HG03457 (cell line): ENCODE measurements at regions not wholly inside any gene's neighbourhood (a gene's known extent, or its start where the extent isn't known, plus 50 kb on each side); places are given as distances from the start of the nearest gene placed in this dataset.

Experiments
- ATAC-seq: cut with Tn5 transposase; IDR thresholded peaks from one replicate; pipeline ENCODE4 v1.9.1; 2021; ENCODE audit warnings: moderate number of reproducible peaks; ENCODE audit not compliant: unreplicated experiment

DNA sequence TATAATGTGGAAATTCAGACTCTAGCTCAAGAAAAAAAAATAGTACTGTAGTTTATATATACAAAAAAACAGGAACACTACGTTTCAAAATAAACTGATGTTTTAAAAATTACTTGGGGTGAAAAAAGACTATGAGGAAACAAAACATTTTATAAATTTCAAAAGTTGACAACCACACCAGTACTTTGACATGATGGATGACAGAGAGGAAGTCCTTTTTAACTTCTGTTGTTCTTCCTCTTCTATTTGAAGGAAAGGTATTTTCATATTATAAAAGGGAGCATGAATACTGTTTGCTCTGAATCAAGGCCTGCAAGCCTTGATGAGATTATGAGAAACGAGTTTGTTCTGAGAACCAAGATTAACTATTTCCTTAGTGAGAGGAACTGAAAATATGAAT is 456.9 kb downstream of the TAF11L14 start:
- ATAC-seq: no peak

DNA sequence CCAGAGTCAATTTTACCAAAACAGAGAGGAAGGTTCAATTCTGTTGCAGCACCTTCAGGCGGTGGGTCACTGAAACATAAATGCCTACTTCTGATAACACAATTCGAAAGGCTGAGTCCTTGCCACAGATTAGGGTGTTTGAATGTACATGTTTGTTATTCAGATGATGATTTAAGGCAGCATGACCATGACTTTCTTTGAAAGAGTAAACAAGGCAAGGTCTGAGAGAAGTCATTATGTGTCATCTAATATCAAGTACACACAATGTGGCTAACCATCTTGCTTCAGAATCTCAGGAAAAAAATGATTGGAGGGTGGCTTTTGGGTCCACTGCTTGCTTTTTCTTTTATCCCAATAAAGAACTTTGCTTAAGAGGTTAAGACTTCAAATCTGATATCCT is 457.5 kb downstream of the TAF11L14 start:
- no peak for ATAC-seq

DNA sequence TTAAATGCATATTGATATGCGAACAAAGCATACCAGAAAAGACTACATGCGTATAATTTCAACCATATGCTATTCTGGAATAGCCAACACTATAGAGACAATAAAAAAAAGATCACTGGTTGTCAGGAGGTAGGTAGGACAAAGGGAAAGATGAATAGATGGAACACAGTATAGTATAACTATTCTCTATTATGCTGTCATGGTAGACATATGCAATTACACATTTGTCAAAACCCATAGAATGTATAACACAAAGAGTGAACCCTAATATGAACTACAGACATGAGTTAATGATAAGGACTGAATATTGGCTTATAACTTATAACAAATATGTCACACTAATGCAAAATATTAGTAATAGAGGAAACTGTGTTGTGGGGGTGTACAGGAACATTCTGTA is 460.8 kb downstream of the TAF11L14 start:
- no peak for ATAC-seq

DNA sequence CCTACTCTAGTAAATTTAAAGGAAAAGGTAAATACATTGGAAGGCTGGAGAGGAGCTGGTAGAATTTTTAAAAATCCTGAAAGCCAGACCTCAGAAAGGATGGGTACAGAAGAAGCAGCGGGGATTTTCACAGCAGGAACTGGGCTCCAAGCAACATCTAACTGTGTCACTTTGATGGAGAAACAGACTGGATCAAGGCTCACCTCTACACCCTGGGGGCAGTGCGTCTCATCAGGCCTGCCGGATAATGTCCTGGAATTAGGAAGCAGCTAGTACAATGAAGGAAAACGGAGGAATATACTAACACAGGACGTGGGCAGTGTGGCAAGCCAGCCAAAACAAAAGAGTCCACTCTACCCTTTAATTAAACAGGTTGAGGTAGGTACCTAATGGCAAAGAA is 463.6 kb downstream of the TAF11L14 start:
- no peak for ATAC-seq

DNA sequence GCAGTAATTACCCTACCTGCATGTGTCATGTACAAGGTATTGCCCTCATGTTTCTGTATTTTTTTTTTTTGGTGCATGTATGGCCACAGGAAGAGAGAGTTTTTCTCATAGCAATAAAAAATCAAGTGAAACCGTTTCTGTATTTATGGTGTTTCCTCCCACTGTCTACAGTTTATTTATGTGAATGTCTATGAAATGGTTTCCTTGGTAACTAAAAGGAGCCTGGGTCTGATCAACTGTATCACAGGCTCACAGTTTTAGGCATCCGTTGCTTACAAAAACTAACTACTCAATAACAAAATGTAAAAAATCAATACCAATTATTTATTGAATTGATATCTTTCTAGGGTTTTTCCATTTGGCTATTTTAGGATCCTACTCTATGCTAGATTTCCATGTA is 464.4 kb downstream of the TAF11L14 start:
- no peak for ATAC-seq

DNA sequence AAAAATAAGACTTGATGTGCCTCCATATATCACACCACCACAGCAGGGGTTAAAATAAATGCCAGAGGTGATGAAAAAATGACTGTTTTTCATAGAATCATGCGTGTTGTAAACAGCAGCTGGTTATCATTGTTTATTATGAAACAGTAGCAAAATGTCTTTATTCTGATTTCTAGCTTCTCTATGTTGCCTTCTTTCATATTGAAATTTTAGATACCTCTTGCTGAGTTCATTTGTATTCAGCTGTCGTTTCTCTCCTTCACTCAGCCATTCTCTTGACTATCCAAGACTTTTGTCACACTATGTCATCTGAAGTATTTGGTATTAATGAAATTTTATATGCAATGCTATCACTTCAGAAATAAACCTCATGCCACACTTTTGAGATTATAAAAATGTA is 465.0 kb downstream of the TAF11L14 start:
- ATAC-seq: no peak

DNA sequence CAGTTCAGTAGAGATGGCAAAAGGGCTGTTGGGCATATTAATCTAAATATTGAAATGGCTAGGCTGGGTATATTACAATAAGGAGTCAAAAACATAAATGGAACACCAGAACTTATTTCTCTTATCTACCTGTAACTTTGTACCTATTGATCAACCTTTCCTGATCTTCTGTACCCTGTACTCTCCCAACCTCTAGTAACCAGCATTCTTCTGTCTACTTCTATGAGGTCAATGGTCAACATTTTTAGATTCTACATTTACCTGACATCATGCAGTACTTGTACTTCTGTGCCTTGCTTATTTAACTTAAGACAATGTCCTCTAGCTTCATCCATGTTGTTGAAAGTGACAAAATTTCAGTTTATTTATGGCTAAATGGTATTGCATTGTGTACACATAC is 467.3 kb downstream of the TAF11L14 start:
- no peak for ATAC-seq

DNA sequence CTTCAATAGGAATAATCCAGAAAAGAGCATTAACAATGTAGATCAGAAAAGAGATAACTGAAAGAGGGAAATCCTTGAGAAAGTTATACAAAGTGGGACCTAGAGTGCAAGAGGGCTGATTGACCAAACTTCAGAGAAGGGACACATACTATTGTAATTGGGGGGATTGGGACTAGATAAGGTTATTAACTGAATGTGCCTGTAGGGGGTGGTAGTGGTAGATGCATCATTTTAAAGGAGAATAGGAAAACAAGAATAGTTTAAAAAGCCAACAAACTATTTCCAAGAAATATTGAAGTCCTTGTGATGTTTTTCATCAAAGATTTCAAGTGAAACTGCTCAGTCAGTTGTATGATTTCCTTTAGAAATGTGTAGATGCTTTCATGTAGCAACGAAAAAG is 468.5 kb downstream of the TAF11L14 start:
- no peak for ATAC-seq

DNA sequence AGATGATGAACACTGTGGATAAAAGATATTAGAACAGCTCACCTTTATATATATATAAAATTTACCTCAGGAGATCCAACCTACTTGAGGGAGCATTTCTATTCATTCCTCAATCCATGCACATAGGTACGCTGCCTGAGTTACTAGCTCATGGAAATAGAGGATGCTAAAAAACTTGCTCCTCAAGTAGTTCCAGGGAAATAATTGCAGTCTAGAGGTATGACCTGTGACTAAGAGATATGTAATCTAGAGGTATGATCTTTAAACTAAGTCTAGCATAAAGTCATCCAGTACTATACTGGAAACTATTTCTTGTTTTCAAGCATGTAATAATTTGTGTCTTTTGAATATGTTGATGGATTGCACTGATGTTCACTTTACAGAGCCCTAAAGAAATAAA is 471.2 kb downstream of the TAF11L14 start:
- ATAC-seq: no peak

DNA sequence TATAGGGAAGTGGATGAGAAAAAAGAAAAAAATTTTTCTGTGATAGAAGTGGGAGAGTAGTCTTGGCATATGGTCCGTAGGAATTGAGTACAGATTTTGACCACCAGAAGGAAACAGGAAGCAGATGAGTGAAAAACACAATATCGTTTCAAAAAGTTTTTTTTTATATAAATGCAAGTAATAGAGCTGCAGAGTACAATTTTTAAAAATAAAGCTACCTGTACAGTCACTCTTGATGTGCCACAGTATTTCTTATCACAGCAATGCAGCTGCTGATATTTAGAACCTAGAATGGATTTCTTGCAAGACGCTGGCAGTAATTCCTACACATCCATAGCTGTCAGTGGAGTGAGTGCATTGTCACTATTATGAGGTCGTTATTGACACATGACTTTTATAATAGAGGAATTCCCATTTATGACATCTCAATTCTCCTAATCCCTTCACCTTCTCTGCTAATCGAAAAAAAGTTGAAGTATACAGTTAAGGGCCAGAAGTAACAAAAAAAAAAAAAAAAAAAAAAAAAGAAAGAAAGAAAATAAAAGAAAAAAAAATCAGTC is 477.7 kb downstream of the TAF11L14 start:
- no peak for ATAC-seq

DNA sequence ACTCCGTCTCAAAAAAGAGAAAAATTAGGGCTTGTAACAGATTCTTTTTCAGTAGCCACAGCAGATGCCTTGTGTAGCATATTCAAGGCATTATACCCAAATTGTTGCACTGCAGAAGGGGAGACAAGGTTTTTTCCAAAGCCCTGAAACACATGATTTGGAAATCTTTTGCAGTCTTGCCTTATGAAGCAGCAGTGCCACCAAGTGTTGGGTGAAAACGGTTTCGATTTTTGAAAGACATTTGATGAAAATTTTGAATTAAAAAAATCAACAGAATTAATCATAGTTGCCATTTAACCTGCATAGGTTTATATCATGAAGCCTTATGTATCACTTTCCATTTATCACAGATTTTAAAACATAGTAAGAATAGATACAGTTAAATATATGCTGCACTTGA is 479.5 kb downstream of the TAF11L14 start:
- no peak for ATAC-seq

DNA sequence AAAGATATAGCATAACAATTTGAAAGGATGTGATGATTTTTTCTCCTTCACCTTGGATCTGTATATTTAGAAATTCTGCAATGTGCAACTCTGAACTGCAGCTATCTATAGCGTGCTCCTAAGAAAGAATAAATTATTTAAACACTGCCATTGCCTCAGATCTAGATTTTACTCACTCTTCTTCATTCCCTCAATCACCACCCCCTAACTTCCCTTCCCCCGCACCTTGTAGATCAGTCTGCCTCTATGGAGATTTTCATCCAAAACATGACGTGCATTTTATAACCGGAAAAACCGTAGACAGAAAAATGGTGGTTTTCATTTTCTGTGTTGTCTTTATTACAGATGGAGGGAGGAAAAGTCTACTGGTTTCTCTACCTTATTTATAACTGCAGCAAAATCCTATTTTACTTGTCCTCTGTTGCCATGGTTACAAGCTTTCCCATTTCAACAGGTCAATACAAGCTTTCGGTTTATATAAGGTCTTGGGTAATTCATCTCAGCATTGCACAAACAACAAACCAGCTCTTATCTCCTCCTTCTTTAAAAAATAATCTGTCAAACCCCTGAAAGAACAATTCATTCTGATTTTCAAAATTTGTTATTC is 480.0 kb downstream of the TAF11L14 start:
- no peak for ATAC-seq

DNA sequence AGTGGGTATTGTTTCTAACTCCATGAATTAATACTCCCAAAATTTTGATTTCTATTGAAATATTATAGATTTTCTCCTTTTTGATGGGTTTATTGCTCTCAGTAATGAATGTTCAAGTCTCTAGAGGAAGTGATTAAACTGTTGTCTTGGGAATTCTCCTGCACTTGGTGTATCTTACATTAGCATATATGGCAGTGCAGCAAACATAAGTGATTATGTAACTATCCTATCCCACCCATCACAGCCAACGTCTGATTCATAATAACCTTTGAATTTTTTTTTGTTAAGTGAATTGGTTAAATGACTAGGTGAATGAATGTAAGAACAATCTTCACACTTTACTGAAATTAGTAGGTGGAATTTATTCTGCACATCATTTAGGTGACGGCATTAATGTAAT is 483.7 kb downstream of the TAF11L14 start:
- ATAC-seq: no peak

DNA sequence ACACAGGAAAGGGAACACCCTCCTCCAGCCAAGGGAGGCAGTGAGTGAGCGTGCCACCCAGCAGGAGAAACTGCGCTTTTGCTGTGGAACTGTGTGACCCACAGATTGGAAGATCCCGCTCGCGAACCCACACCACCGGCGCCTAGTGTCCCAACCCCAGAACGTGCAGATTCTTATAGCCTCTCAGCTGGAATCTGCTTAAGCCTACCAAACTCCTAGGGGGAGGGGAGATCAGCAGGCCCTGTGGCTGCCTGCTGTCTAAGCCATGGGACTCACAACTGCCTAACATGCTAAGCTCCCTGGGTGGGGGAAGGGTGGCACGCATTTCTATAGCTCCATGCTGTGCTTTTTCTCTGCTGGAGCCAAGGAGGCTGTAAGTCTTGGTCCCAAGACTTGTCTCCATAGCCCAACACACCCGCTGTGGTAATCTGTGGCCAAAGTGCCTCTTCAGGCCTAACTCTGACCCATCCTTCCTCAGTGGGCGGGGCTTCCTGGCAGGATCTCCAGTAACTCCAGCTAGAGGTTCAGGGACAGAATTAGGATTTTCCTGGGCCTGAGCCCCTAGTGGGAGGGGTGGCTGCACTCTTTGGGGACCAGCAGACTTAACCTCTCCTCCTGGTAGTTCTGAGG is 485.0 kb downstream of the TAF11L14 start:
- no peak for ATAC-seq

DNA sequence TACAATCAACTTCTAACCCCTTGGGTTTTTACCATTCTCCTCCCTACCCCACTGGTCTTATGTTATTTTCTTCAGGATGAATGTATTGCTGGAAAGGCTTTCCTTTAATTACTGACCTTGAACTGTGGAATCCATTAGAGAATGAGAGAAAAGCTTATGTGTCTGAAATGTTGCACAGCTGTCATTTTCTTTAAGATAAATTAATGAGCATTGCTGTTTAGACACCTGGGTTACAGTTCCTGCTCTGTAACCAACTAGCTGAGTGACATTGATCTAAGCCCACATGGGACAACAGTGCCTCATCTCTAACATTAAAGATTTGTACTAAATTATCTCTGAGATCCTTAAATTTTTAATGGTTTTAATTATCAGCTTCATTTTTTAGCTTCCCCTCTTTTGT is 507.0 kb downstream of the TAF11L14 start:
- ATAC-seq: no peak

DNA sequence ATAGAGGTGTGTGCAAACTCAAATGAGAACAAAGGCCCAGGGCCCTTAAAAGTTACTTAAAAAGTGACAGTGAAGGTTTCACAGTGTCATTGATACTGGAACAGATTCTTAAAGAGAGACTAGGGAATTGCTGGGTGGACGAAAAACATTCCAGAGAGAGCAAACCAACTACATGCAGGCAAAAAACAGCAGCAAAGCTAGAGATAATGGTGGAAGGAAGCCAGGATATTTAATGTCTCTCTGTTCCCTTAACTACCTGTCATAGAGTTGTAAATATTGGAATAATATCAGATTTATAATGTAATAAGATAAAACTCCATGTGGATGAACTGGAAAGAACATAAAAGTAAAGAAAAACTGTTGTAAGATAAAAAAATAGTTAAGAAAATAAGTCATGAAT is 508.6 kb downstream of the TAF11L14 start:
- no peak for ATAC-seq

DNA sequence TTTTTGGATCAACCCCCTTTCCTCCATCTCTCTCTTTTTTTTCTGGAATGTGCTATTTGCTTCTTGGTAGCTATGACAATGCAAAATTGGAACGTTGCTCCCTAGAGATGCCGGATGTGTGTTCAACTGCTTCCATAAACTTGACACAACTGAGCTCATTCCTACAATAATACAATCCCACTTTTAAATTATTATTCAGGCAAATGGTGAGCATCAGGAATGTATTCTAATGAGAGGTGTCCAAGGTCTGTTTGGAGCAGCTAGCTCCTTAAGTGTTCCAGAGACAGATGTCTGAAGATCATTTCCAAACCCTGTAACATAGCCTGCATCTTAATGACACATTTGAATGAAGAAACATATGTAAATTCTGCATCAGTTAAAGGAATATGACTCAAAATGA is 518.4 kb downstream of the TAF11L14 start:
- no peak for ATAC-seq

DNA sequence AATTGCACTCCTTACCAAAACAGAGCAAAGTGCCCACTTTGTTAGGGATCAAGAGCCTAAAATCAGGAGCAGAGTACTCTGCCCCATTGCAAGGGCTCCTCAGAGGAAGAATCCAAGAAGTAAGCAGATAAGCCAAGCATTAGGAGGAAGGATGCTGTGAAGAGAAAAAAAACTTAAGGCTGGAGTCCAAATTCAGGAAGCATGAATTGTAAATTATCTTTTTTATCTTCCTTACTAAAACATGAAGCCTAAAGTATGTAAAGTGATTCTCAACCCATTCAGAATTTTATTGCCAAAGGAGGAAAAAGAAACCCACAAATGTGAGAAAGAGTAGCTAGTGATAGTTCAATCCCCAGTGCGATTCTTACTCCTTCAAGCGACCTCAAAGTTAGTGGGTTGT is 523.9 kb downstream of the TAF11L14 start:
- no peak for ATAC-seq

DNA sequence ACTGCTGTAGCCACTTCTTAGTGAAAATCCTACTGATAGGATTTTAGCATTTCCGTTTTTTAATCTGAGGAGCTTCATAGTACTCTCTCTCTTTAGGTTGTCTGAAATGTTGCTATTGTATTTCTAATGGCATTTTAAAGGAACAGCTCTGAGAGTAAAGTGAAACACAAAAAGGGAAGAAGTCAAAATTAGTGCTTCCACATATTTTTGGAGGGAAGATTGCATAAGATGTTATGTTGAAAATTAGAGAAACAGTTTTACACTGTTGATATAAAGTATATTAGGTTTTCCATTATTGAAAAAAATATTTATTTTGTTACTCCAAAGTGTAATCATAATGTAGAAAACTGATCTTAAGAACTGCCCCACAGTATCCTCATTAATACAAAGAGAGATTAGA is 525.1 kb downstream of the TAF11L14 start:
- ATAC-seq: no peak

DNA sequence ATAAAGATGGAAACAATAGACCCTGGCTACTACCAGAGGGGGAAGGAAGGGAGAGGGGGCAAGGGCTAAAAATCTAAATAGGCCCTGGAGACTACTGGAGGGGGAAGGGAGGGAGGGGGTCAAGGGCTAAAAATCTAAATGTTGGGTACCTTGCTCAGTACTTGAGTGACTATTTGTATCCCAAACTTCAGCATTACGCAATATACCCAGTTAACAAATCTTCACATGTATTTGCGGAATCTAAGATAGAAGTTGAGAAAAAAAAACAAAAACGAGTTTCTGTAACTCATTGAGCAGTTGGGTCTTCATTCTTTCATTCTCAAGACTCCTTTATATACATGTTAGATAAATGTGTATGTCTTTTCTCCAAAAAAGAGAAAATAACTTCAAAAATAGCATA is 537.4 kb downstream of the TAF11L14 start:
- ATAC-seq: no peak

DNA sequence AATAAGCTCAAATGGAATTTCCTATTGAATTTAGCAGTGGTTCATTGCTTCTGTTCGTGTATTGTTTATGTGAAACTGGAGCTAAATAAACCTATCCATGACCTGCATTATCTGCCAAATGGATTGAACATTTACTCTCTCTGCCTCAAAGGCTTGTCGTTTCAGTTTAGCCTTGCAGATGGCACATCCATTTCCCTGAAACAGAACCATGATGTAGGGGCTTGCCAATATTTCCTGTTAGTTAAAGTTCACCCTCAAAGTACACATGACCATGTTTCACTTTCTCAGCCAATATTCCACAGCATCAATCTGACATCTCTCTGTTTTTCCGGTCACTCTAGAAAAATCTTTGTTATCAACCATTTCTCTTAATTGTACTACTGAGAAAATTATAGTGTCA is 545.3 kb downstream of the TAF11L14 start:
- ATAC-seq: no peak

DNA sequence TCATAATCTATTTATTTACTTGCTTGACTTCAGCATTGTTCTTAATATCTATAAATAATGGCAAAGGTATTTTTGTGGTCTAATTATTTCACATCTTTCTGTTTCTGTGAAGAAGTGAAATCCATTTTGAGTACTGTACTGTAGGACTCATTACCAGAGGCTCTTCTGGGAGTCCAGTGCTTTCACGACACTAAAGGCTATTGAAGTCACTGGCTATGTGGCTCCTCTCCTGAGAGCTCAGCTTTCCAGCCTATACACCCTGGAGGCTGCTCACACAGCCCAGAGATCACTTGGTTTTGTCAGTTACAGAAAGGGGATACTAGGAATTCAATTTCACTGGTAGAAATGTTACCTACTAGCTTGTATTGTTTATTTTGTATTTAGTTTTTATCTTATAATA is 547.3 kb downstream of the TAF11L14 start:
- ATAC-seq: no peak

DNA sequence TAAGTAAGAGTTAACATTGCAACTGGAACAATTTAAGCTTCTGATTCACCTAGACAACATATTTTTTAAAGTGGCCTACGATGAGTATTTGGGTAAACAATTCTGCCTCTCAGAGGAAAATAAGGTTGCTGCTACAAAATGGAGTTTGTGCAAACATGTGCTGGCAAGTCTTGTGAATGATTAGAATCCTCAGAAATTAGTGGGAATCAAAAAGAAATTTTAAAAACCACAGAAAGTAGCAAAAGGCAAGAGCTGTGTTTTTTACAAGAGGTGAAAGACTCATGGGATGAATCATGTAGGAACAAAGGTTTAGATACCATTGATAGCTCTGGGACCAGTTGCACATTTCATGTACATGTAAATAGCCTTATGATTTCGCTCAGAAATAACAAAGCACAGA is 561.6 kb downstream of the TAF11L14 start:
- no peak for ATAC-seq
